HS-5 (cell line): ENCODE measurements at regions not wholly inside any gene's neighbourhood (a gene's known extent, or its start where the extent isn't known, plus 50 kb on each side); places are given as distances from the start of the nearest gene placed in this dataset.
A peak's percentile ranks its signal among the peaks of the same experiment; 100 is the strongest.

ENCODE experiments used
- DNase-seq: peaks from one replicate; pipeline ENCODE4 v3.0.0-alpha.2; 2012; ENCODE audit warnings: low read depth

GRCh38 chr2:56615760-56616159 lies 432.0 kb downstream of the CCDC85A start:
- no peak for DNase-seq

DNA sequence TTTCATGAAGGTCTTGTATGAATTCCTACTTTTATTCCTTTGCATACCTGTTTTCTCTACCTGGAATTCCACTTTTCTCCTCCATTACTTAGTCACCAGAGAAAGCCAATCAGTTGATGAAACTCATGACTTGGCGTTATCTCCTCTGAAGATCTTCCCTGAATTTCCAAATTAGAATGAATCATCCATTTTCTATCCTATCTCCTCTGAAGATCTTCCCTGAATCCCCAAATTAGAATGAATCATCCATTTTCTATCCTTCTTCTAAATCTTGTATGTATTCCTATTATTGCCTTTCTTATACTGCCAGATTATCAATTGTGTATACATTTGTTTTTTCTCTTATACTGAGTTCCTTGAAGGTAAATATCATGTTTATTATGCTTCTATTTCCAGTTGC lies 440.4 kb downstream of the CCDC85A start:
- no peak for DNase-seq

DNA sequence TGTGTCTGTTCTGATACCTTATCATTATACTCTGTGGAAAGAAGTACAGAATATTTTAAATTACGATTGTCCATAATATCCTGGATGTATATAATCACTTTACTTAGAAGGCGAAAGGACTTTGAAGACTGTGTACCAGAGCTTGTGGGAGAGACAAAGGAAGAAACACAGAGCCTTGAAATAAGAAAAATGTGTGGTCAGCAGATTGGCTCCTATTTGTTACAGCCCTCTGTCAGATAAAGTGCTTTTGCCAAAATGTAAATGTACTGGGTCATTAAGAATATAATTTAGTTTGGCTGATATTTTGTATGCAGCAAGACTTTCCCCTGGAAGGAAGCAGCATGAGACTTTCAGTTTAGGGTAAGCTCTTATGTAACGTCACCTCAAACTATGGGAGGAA lies 443.1 kb downstream of the CCDC85A start:
- DNase-seq, result no peak

- no peak for DNase-seq
These were observed 446.5 kb downstream of the CCDC85A start for GRCh38 chr2:56630286-56630685.

- no peak for DNase-seq
These were observed 464.2 kb downstream of the CCDC85A start for GRCh38 chr2:56647997-56648396.

GRCh38 chr2:56648802-56649201 lies 465.0 kb downstream of the CCDC85A start:
- DNase-seq, result no peak

DNA sequence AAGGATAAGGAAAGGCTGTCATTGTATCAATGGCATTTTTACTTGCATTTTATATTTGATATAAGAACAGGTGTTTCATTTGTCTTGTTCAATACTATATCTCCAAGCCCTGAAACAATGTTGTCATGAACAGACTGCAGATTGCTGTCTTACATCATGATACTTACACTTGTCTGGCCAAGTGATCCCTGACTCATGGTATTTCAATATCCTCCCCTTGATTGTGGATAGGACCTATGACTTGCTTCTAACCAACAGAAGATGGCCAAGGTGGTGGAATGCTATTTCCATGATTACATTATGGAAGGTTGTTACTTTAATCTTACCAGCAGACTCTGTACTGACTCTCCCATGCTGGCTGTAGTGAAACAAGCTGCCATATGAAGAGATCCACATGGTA lies 471.1 kb downstream of the CCDC85A start:
- DNase-seq, result no peak

DNA sequence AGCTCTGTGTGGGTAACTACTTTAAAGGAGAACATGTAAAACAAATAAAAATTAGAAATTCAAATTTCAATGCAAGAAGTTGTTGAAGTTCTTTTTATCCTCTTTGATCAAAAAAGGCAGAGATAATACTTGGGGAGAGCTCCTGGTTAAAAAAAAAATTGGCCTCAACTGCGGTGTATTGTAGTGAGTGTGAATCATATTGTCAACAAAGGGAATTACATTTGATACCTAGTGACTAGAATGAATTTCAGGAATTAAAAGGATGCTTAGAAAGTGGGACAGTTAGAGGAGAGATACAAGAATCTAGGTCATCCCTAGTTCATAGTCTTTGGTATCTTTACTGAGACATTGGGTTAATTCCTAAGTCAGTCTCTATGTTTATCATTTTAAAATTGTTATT lies 473.0 kb downstream of the CCDC85A start:
- DNase-seq, result no peak

GRCh38 chr2:56666777-56667176 lies 483.0 kb downstream of the CCDC85A start:
- DNase-seq, result no peak

DNA sequence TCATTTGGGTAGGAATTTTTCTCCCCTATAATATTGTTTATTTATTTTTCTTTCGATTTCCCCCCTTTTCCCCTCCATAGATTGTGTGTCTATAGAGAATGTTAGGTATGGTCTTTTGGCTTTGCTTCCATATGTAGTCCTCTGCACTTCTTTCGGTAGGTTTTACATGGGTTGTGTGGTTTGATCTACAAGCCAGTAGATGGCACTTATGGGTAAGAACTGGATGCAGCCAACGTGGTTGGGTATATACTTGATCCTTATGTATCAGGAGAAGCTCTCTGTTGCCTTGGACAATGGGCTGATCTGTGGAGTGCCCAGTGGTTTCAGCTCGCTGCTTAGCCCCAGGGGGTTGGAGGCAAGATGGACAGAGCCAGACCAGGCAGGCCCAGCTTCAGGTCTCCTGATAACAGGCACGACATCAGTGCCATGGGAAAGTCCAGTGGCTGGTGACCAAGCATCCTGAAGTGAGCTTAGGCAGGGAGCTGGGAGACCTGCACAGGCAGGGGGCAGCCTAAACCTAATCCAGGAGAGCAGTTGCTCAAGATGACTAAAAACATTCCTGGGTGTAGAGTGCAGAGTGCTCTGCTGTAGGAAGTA lies 488.3 kb downstream of the CCDC85A start:
- DNase-seq, result no peak

- DNase-seq, result no peak
These were observed 490.3 kb downstream of the CCDC85A start for GRCh38 chr2:56674084-56674483.

DNA sequence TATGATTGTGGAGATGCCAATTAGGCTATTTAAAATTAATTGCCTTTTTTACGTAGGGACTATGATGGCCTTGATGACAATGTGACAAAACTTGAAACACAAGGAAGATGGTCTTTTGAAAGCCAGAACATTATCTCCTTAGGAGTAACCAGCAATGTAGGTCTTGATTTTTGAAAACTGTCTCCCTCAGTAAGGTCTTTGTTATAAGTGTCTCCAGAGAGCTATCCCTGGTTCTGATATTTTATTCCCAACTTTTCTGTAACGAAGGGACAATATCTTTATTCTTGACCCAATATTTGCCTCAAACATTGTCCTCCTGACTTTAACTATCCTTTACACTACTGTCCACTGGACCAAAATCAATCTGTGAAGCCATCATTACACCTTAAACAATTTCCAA lies 493.2 kb downstream of the CCDC85A start:
- no peak for DNase-seq

- DNase-seq, result peak; percentile 82
These were observed 497.3 kb downstream of the CCDC85A start for GRCh38 chr2:56680971-56681631.

DNA sequence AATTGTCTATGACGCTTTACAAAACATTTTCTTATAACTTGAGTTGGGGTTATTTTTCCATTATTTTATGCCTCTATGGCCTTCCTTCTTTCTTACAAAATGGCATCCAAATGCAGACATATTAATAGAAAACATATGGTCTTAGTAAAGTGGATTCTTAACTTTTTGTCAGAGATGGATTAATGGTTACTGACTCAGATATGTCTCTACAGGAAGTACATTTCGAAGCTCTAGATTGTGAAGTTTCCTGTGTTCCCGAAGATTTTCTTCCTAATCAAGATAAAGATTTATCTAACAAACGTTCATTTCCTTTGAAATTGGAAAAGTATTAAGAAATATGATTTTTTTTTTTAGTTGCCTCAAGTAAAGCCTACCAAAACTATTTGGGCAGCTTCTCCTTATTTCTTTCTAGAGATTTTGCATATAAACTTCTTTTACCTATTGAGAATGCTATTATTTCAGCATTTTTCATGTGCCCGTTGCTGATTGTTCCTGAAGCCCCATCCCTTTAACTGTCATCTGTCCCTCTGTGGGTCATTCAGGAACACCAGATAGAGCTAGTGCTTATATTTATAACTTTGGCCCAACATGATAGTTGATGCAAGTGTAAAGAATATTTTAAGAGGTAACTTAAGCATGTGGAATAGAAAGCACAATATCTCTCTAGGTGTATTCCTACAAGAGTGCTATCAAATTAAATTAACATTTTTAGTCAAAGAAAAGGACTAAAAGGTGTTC lies 498.0 kb downstream of the CCDC85A start:
- peak; percentile 58 for DNase-seq

GRCh38 chr2:56682397-56682760 lies 498.6 kb downstream of the CCDC85A start:
- no peak for DNase-seq

DNA sequence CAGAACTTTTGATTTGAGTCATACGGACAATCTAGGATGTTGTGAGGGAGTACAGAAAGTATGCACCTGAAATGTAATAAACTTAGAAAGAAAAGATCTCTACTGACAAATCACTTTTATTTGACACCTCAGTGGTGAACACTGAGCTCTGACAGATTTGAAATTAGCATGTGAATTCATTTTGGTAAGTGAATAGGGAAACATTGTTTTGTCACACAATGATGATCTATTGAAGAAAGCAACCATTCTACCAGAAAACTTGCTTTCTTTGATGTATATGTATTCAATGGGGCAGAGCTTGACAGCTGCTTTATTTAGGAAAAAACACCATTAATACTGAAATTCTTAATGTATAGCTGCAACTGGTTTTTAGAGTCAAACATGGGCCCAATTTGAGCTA lies 500.5 kb downstream of the CCDC85A start:
- no peak for DNase-seq

GRCh38 chr2:56685205-56685604 lies 501.4 kb downstream of the CCDC85A start:
- DNase-seq, result no peak

DNA sequence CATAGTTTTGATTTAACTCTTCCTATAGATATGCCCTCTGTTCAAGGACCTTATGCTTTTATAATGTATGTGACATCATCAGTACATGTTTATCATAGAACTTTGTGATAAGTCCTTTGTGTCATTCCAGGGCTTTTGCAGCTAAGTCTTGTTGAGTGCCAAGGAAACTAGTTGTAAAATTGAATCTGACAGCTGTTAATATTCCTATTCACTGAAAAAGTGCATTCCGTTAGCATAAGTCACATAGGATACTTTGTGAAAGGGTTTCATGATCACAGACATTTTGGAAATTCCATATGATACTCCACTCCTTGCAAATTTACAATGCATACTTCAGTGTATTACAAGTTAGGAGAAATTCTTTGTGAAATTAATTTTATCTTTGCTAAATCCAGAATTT lies 503.4 kb downstream of the CCDC85A start:
- DNase-seq, result peak; percentile 68

DNA sequence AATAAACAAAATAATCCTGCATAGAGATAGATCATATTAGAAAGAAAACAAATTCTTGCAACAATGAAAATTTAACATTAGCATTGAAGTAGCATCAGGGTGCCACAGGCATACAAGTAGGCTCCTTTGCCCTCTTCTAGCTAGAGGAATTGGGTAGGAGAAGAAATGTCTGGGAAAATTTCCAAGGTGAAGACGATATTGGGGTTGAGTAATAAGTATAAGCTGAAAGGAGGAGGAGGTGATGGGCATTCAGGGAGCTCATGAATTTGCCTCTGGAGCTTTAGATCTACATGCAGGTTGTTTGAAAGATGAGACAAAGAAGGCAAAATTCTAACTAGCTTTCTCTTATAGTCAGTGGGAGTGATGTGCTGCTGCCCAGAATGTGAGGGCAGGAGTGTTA lies 504.9 kb downstream of the CCDC85A start:
- DNase-seq, result no peak

DNA sequence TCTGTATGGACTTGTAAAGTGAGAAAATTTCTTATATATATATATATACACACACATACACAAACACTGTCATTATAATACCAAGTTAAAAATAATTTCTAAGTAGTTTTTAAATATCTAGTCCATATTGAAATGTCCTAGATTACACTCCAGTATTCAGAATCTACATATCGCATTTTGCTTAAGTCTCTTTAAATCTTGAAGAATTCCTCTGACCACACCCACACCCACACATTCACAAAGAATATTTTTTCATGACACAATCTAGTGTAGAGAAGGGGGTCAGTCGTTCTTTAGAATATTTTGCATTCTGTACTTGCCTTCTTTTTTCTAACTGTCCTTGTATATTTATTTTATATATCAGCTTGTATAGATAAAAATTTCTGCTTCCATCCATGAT lies 509.7 kb downstream of the CCDC85A start:
- no peak for DNase-seq

GRCh38 chr2:56703001-56703400 lies 519.2 kb downstream of the CCDC85A start:
- DNase-seq, result no peak

DNA sequence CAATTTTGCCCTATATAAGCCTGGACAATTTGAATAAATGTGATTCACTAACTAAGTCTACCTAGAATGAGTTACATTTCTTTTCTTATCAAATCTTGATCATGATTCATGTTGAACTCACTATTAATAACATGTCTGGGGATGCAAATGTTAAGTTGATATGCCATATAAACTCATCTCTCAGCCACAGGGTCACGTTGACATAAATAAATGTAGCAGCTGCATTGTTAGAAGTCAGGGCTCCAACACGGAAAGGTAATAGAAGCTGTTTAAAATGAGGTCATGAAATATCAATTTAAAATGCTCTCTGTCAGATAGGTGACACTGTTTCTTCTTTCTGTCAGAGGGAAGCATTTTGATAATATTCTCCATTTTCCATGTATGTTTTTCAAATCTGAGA lies 521.9 kb downstream of the CCDC85A start:
- DNase-seq, result no peak

DNA sequence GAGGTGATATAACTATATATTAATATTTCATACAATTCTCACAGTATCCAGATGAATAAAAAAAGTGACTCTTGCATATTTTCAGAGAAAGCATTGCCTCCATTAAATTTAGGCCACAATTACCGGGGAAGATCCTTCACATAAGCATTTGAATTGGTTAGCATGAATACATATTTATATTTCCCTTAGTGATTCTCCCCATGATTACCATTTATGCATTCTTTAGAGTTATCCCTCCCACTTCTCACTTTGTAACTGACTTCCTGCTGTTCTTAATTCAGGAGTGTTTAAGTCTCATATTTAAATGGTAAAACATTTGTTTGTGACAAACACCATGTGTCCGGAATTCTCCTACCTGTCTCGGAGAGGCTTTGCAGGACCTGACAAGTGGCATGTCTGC lies 523.4 kb downstream of the CCDC85A start:
- DNase-seq, result no peak

- DNase-seq, result no peak
These were observed 523.9 kb downstream of the CCDC85A start for GRCh38 chr2:56707650-56708049.
